ENCODE measurements at regions not wholly inside any gene's neighbourhood (a gene's known extent, or its start where the extent isn't known, plus 50 kb on each side); places are given as distances from the start of the nearest gene placed in this dataset.

GRCh38 chr5:16238018-16238417 is 58.4 kb upstream of the MARCHF11 start:
- no peaks in the 10 kb centered on the region for H3K27me3 ChIP-seq (replicated peaks; ENCODE audit: control insufficient read depth, insufficient read depth, low read length)
- DNase-seq (ENCODE audit: extremely low read depth, insufficient read length): no peak
- H3K36me3 ChIP-seq (ENCODE audit: control insufficient read depth, insufficient read depth, low read length): no peaks in the 10 kb centered on the region
- TF ChIP-seq CTCF (IDR thresholded peaks at IDR 0.05; ENCODE audit: insufficient read depth, low read length, poor library complexity, severe bottlenecking): no peak
- H3K4me3 ChIP-seq (replicated peaks; ENCODE audit: low read depth, low read length): no peak overlapping the region

- H3K36me3 ChIP-seq (ENCODE audit: control insufficient read depth, insufficient read depth, low read length): no peaks in the 10 kb centered on the region
- no peak for DNase-seq (ENCODE audit: extremely low read depth, insufficient read length)
- no peak overlapping the region for H3K4me3 ChIP-seq (replicated peaks; ENCODE audit: low read depth, low read length)
- H3K27me3 ChIP-seq (replicated peaks; ENCODE audit: control insufficient read depth, insufficient read depth, low read length): no peaks in the 10 kb centered on the region
- TF ChIP-seq CTCF (IDR thresholded peaks at IDR 0.05; ENCODE audit: insufficient read depth, low read length, poor library complexity, severe bottlenecking): no peak
Measured at GRCh38 chr5:16234598-16234997, 55.0 kb upstream of the MARCHF11 start.

GRCh38 chr5:16233730-16234129 is 54.1 kb upstream of the MARCHF11 start:
- Histone ChIP-seq H3K4me3 (replicated peaks; ENCODE audit: low read depth, low read length) (no peak overlapping the region), H3K36me3 (ENCODE audit: control insufficient read depth, insufficient read depth, low read length) (no peaks in the 10 kb centered on the region), H3K27me3 (replicated peaks; ENCODE audit: control insufficient read depth, insufficient read depth, low read length) (no peaks in the 10 kb centered on the region)
- DNase-seq (ENCODE audit: extremely low read depth, insufficient read length): no peak
- no peak for TF ChIP-seq CTCF (IDR thresholded peaks at IDR 0.05; ENCODE audit: insufficient read depth, low read length, poor library complexity, severe bottlenecking)

GRCh38 chr5:16229357-16229940 is 49.9 kb upstream of the MARCHF11 start:
- H3K27me3 ChIP-seq (replicated peaks; ENCODE audit: control insufficient read depth, insufficient read depth, low read length): no peaks in the 10 kb centered on the region
- no peak overlapping the region for H3K4me3 ChIP-seq (replicated peaks; ENCODE audit: low read depth, low read length)
- no peaks in the 10 kb centered on the region for H3K36me3 ChIP-seq (ENCODE audit: control insufficient read depth, insufficient read depth, low read length)
- DNase-seq (ENCODE audit: extremely low read depth, insufficient read length): no peak
- TF ChIP-seq CTCF (IDR thresholded peaks at IDR 0.05; ENCODE audit: insufficient read depth, low read length, poor library complexity, severe bottlenecking): no peak
